ENCODE measurements at regions not wholly inside any gene's neighbourhood (a gene's known extent, or its start where the extent isn't known, plus 50 kb on each side); places are given as distances from the start of the nearest gene placed in this dataset.

- DNase-seq = no peak
- Histone ChIP-seq H3K4me3 (no peak overlapping the region), H3K9ac (ENCODE audit: insufficient read depth in 1 of 2, low read length in 2 of 2) (no peak overlapping the region), H3K9me3 (ENCODE audit: control insufficient read depth in 4 of 4, insufficient read depth in 3 of 4, low read length in 3 of 4) (peaks cover 0 to 7% (median 0%) of the 10 kb centered on the region in 4 donors), H3K27ac (ENCODE audit: low read depth in 1 of 2, low read length in 1 of 2) (no peak overlapping the region), H3K36me3 (ENCODE audit: control insufficient read depth in 4 of 4, insufficient read depth in 4 of 4, low read length in 4 of 4) (no peaks in the 10 kb centered on the region), H3K4me1 (ENCODE audit: control insufficient read depth in 5 of 5, insufficient read depth in 5 of 5, low read length in 5 of 5) (no peaks in the 10 kb centered on the region), H3K27me3 (ENCODE audit: control insufficient read depth in 3 of 3, insufficient read depth in 3 of 3, low read length in 2 of 3) (no peaks in the 10 kb centered on the region)
- no peak for ATAC-seq (ENCODE audit: insufficient read depth, low FRiP score)
- no peak for TF ChIP-seq CTCF (IDR thresholded peaks at IDR 0.05; ENCODE audit: control extremely low read depth, extremely low read depth)
- 19 to 28% methylated on average over 2 of the region's 2 CpGs for WGBS, 2 donors
Measured at GRCh38 chr14:97946240-97946639, 1149.1 kb downstream of the VRK1 start.

GRCh38 chr14:97946641-97947040 lies 1149.5 kb downstream of the VRK1 start:
- DNase-seq (no peak), ATAC-seq (ENCODE audit: insufficient read depth, low FRiP score) (no peak)
- TF ChIP-seq CTCF (IDR thresholded peaks at IDR 0.05; ENCODE audit: control extremely low read depth, extremely low read depth) = no peak
- H3K4me1 ChIP-seq (ENCODE audit: control insufficient read depth in 5 of 5, insufficient read depth in 5 of 5, low read length in 5 of 5) = no peaks in the 10 kb centered on the region
- no peak overlapping the region for H3K4me3 ChIP-seq
- H3K27ac ChIP-seq (ENCODE audit: low read depth in 1 of 2, low read length in 1 of 2) = no peak overlapping the region
- no peaks in the 10 kb centered on the region for H3K27me3 ChIP-seq (ENCODE audit: control insufficient read depth in 3 of 3, insufficient read depth in 3 of 3, low read length in 2 of 3)
- H3K9me3 ChIP-seq (ENCODE audit: control insufficient read depth in 4 of 4, insufficient read depth in 3 of 4, low read length in 3 of 4) = peaks cover 0 to 5% (median 0%) of the 10 kb centered on the region in 4 donors
- H3K36me3 ChIP-seq (ENCODE audit: control insufficient read depth in 4 of 4, insufficient read depth in 4 of 4, low read length in 4 of 4) = no peaks in the 10 kb centered on the region
- 81 to 84% methylated on average over 9 of the region's 9 CpGs for WGBS, 2 donors
- H3K9ac ChIP-seq (ENCODE audit: insufficient read depth in 1 of 2, low read length in 2 of 2) = no peak overlapping the region

GRCh38 chr14:97948841-97949240 lies 1151.7 kb downstream of the VRK1 start:
- no peaks in the 10 kb centered on the region for H3K36me3 ChIP-seq (ENCODE audit: control insufficient read depth in 4 of 4, insufficient read depth in 4 of 4, low read length in 4 of 4)
- ATAC-seq (ENCODE audit: insufficient read depth, low FRiP score) (no peak), DNase-seq (no peak)
- no peaks in the 10 kb centered on the region for H3K27me3 ChIP-seq (ENCODE audit: control insufficient read depth in 3 of 3, insufficient read depth in 3 of 3, low read length in 2 of 3)
- H3K4me1 ChIP-seq (ENCODE audit: control insufficient read depth in 5 of 5, insufficient read depth in 5 of 5, low read length in 5 of 5) = no peaks in the 10 kb centered on the region
- no peak overlapping the region for H3K9ac ChIP-seq (ENCODE audit: insufficient read depth in 1 of 2, low read length in 2 of 2)
- no peak overlapping the region for H3K27ac ChIP-seq (ENCODE audit: low read depth in 1 of 2, low read length in 1 of 2)
- WGBS, 2 donors = 88 to 91% methylated on average over 13 of the region's 13 CpGs
- TF ChIP-seq CTCF (IDR thresholded peaks at IDR 0.05; ENCODE audit: control extremely low read depth, extremely low read depth) = no peak
- H3K4me3 ChIP-seq = no peak overlapping the region
- H3K9me3 ChIP-seq (ENCODE audit: control insufficient read depth in 4 of 4, insufficient read depth in 3 of 4, low read length in 3 of 4) = peaks cover 0 to 4% (median 0%) of the 10 kb centered on the region in 4 donors

All from lung (tissue), 11 donors.